ENCODE measurements at regions not wholly inside any gene's neighbourhood (a gene's known extent, or its start where the extent isn't known, plus 50 kb on each side); places are given as distances from the start of the nearest gene placed in this dataset.

GRCh38 chr10:131653554-131654470 is 247.0 kb upstream of the PPP2R2D start:
- POLR2A ChIA-PET, result no interaction called here
- CTCF ChIA-PET, result interaction anchor here (0.6 kb wide), 1 partner anchor 19 kb away, joined by 3 read pairs; no protein-coding TSS in a partner anchor
- WGBS (ENCODE audit: missing lambda C conversion rate), result 71% methylated on average over 12 of the region's 13 CpGs
- no peak overlapping the region for H3K4me2 ChIP-seq
- DNase-seq (ENCODE audit: low read depth in 1 of 2, low spot score in 1 of 2) (no peak), ATAC-seq (no peak), FAIRE-seq (no peak)
- H3K4me1 ChIP-seq, result no peaks in the 10 kb centered on the region
- H3K27ac ChIP-seq, result no peak overlapping the region
- TF ChIP-seq REST (IDR thresholded peaks at IDR 0.05) (no peak), MAX (IDR thresholded peaks at IDR 0.05) (no peak), SMC3 (IDR thresholded peaks at IDR 0.05) (no peak)
- no peaks in the 10 kb centered on the region for H3K9me3 ChIP-seq
- H3K4me3 ChIP-seq, result no peak overlapping the region

- peak in 1 of 2 experiments; percentile 29; a peak in 2 of 6 replicates for ATAC-seq
- TF ChIP-seq SMC3 (IDR thresholded peaks at IDR 0.05), result no peak
- no peak for TF ChIP-seq HES2 (IDR thresholded peaks at IDR 0.05)
- no peak for TF ChIP-seq CEBPB (IDR thresholded peaks at IDR 0.05)
- TF ChIP-seq MYC (IDR thresholded peaks at IDR 0.05; ENCODE audit: borderline replicate concordance, low read length), result no peak
- TF ChIP-seq HOXB13 (CRISPR knock-in tag; IDR thresholded peaks at IDR 0.05; ENCODE audit: low read depth), result no peak
- no peak for TF ChIP-seq HDAC2 (IDR thresholded peaks at IDR 0.05)
- no peak for TF ChIP-seq PBX3 (IDR thresholded peaks at IDR 0.05)
- TF ChIP-seq RARB (CRISPR knock-in tag; IDR thresholded peaks at IDR 0.05), result no peak
- no peak for TF ChIP-seq MAZ (IDR thresholded peaks at IDR 0.05; ENCODE audit: borderline replicate concordance, low read depth, low read length)
- Histone ChIP-seq H3K4me3 (no peak overlapping the region), H3K4me1 (no peaks in the 10 kb centered on the region), H3K4me2 (no peak overlapping the region), H3K9me3 (no peaks in the 10 kb centered on the region), H3K27ac (no peak overlapping the region)
- FAIRE-seq, result no peak
- 84% methylated on average over 13 of the region's 21 CpGs for WGBS (ENCODE audit: missing lambda C conversion rate)
- ChIA-PET POLR2A (no interaction called here), CTCF (interaction anchor here (0.6 kb wide), 1 partner anchor 20 kb away, joined by 3 read pairs; no protein-coding TSS in a partner anchor)
- no peak for DNase-seq (ENCODE audit: low read depth in 1 of 2, low spot score in 1 of 2)
Observed at GRCh38 chr10:131654471-131655087, 246.2 kb upstream of the PPP2R2D start.

GRCh38 chr10:131655101-131655849 is 245.5 kb upstream of the PPP2R2D start:
- no peak overlapping the region for H3K27ac ChIP-seq
- DNase-seq (ENCODE audit: low read depth in 1 of 2, low spot score in 1 of 2), result no peak
- no peak for FAIRE-seq
- ATAC-seq, result no peak
- CTCF ChIA-PET, result no interaction called here
- POLR2A ChIA-PET, result no interaction called here
- H3K4me2 ChIP-seq, result no peak overlapping the region
- H3K4me3 ChIP-seq, result no peak overlapping the region
- no peaks in the 10 kb centered on the region for H3K4me1 ChIP-seq
- 55% methylated on average over 16 of the region's 16 CpGs for WGBS (ENCODE audit: missing lambda C conversion rate)
- H3K9me3 ChIP-seq, result no peaks in the 10 kb centered on the region
- TF ChIP-seq HOXB13 (CRISPR knock-in tag; IDR thresholded peaks at IDR 0.05; ENCODE audit: low read depth), result no peak
- TF ChIP-seq MYC (IDR thresholded peaks at IDR 0.05; ENCODE audit: borderline replicate concordance, low read length), result no peak
- TF ChIP-seq BHLHE40 (IDR thresholded peaks at IDR 0.05; ENCODE audit: low read depth, low read length), result no peak
- TF ChIP-seq GATA3 (IDR thresholded peaks at IDR 0.05; ENCODE audit: borderline replicate concordance), result no peak
- no peak for TF ChIP-seq SMC3 (IDR thresholded peaks at IDR 0.05)
- TF ChIP-seq SREBF2 (IDR thresholded peaks at IDR 0.05), result no peak
- TF ChIP-seq KDM5A (IDR thresholded peaks at IDR 0.05), result no peak
- no peak for TF ChIP-seq EHMT2 (IDR thresholded peaks at IDR 0.05; ENCODE audit: low read depth)
- TF ChIP-seq CTCF (IDR thresholded peaks at IDR 0.05), result no peak
- no peak for TF ChIP-seq POLR2AphosphoS2 (conservative IDR thresholded peaks at IDR 0.05; ENCODE audit: low read length)
- TF ChIP-seq HOXB5 (CRISPR knock-in tag; IDR thresholded peaks at IDR 0.05), result no peak
- TF ChIP-seq E2F6 (IDR thresholded peaks at IDR 0.05; ENCODE audit: borderline replicate concordance, low read depth), result no peak
- no peak for TF ChIP-seq ZC3H11A (IDR thresholded peaks at IDR 0.05)
- TF ChIP-seq ZSCAN20 (CRISPR knock-in tag; IDR thresholded peaks at IDR 0.05), result no peak
